MCF 10A (cell line): ENCODE measurements at regions not wholly inside any gene's neighbourhood (a gene's known extent, or its start where the extent isn't known, plus 50 kb on each side); places are given as distances from the start of the nearest gene placed in this dataset.

Experiments used
- BruUV-seq: library from RNA; stranded (reverse); fragments of 400-500 nt; replicated peaks from 2 replicates; lab custom pipeline; 2021; lab: Mats Ljungman, UMichigan
- CTCF ChIA-PET: fragments of 300-600 bp; sonication (Branson Sonifier 250); formaldehyde crosslinking; extraction: SDS; loops from one replicate; lab custom pipeline; 2021; ENCODE audit warnings: antibody characterized with exemption, inconsistent platforms; lab: Yijun Ruan, JAX
- POLR2A ChIA-PET: fragments of 300-600, 350-650 bp; sonication (Branson Sonifier 250); formaldehyde crosslinking; extraction: SDS; loops from one replicate; lab custom pipeline; 2020; ENCODE audit warnings: antibody characterized with exemption, inconsistent platforms; lab: Yijun Ruan, JAX
- DNase-seq: peaks from one replicate; pipeline ENCODE4 v3.0.0-alpha.2; 2018; ENCODE audit not compliant: unreplicated experiment
- H3K27ac Mint-ChIP-seq: one replicate; pipeline ENCODE4 v1.8.0; 2022; ENCODE audit warnings: mild to moderate bottlenecking, low read depth, mixed read lengths; ENCODE audit not compliant: unreplicated experiment
- H3K27me3 Mint-ChIP-seq: one replicate; pipeline ENCODE4 v1.8.0; 2022; ENCODE audit warnings: mixed read lengths; ENCODE audit not compliant: insufficient read depth, unreplicated experiment
- H3K36me3 Mint-ChIP-seq: one replicate; pipeline ENCODE4 v1.8.0; 2022; ENCODE audit warnings: mild to moderate bottlenecking, moderate library complexity, mixed read lengths; ENCODE audit not compliant: insufficient read depth, unreplicated experiment
- H3K4me1 Mint-ChIP-seq: one replicate; pipeline ENCODE4 v1.8.0; 2022; ENCODE audit warnings: mixed read lengths; ENCODE audit not compliant: insufficient read depth, unreplicated experiment
- H3K4me3 Mint-ChIP-seq: one replicate; pipeline ENCODE4 v1.8.0; 2022; ENCODE audit warnings: mild to moderate bottlenecking, moderate library complexity, mixed read lengths; ENCODE audit not compliant: unreplicated experiment
- H3K9me3 Mint-ChIP-seq: one replicate; pipeline ENCODE4 v1.8.0; 2022; ENCODE audit warnings: mixed read lengths; ENCODE audit not compliant: unreplicated experiment
- intact Hi-C: fragments of 100-400 bp; cut with micrococcal nuclease; formaldehyde crosslinking; loops from 2 replicates; pipeline ENCODE4 v1.14.1; 2022
- TF ChIP-seq, protein P1 (sequence below): fragments of 200-600 bp; IDR thresholded peaks from one replicate; pipeline ENCODE4 v1.8.0; 2022; ENCODE audit warnings: antibody characterized with exemption, mild to moderate bottlenecking; ENCODE audit not compliant: unreplicated experiment

DNA sequence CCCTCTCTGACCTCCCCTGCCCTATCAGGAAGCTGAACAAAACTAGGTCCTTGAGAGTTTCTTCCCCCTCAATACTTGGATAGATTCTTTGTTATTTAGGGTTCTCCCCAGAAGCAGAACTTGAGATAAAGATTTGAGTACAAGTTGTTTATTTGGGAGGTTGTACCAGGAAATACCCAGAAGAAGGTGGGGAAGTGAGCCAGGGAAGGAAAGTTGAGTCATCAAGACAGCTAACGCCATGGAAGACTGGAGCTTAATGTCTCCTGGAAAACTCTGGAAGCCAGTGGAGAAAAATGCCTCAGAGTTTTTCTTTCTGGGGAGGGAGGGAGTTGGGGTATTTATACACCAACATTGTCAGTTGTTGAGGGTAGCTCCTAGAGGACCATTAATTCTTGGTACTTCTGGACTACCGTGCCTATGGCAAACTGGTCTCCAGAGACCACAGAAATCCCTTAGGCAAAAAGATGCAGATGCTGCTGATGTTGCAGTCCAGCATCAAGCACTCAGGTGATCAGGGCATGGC lies 102.6 kb upstream of the ZFP64 start:
- H3K4me3 Mint-ChIP-seq = no peak overlapping the region
- DNase-seq = peak; percentile 11
- BruUV-seq = no TSS peak
- no peak overlapping the region for H3K27ac Mint-ChIP-seq
- intact Hi-C loops = no loop called here
- H3K9me3 Mint-ChIP-seq = peaks cover 7% of the 10 kb centered on the region
- H3K36me3 Mint-ChIP-seq = no peaks in the 10 kb centered on the region
- H3K4me1 Mint-ChIP-seq = no peaks in the 10 kb centered on the region
- TF ChIP-seq, protein P1, sequence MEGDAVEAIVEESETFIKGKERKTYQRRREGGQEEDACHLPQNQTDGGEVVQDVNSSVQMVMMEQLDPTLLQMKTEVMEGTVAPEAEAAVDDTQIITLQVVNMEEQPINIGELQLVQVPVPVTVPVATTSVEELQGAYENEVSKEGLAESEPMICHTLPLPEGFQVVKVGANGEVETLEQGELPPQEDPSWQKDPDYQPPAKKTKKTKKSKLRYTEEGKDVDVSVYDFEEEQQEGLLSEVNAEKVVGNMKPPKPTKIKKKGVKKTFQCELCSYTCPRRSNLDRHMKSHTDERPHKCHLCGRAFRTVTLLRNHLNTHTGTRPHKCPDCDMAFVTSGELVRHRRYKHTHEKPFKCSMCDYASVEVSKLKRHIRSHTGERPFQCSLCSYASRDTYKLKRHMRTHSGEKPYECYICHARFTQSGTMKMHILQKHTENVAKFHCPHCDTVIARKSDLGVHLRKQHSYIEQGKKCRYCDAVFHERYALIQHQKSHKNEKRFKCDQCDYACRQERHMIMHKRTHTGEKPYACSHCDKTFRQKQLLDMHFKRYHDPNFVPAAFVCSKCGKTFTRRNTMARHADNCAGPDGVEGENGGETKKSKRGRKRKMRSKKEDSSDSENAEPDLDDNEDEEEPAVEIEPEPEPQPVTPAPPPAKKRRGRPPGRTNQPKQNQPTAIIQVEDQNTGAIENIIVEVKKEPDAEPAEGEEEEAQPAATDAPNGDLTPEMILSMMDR = no peak
- ChIA-PET CTCF (interaction anchor here (0.7 to 3.9 kb wide), 5 partner anchors 12 to 1253 kb away, joined by 4 to 37 read pairs (median 7); no protein-coding TSS in a partner anchor), POLR2A (no interaction called here)
- H3K27me3 Mint-ChIP-seq = no peaks in the 10 kb centered on the region

DNA sequence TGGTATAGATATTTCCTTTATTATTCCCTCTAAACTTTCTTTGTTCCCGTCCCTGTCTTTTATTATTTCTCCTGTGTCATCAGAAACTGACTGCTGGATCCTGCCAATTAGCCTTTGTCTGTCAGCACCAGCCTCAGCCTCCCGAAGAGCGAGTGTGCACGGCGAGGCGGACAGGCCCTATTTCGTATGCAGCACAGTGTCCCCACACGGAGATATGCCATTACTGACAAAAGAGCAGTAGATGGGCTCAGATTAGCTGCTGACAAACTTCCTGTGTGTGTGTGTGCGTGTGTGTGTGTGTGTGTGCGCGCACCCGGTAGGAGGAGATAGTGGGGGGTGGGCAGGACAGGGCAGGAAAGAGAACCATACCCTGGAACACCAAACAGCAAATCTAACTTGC lies 99.5 kb upstream of the ZFP64 start:
- Mint-ChIP-seq H3K27ac (no peak overlapping the region), H3K4me1 (no peaks in the 10 kb centered on the region), H3K9me3 (peaks cover 7% of the 10 kb centered on the region), H3K4me3 (no peak overlapping the region), H3K27me3 (peaks cover 9% of the 10 kb centered on the region), H3K36me3 (no peaks in the 10 kb centered on the region)
- CTCF ChIA-PET = no interaction called here
- DNase-seq = no peak
- intact Hi-C loops = no loop called here
- POLR2A ChIA-PET = no interaction called here
- no TSS peak for BruUV-seq
- TF ChIP-seq, protein P1 = no peak

DNA sequence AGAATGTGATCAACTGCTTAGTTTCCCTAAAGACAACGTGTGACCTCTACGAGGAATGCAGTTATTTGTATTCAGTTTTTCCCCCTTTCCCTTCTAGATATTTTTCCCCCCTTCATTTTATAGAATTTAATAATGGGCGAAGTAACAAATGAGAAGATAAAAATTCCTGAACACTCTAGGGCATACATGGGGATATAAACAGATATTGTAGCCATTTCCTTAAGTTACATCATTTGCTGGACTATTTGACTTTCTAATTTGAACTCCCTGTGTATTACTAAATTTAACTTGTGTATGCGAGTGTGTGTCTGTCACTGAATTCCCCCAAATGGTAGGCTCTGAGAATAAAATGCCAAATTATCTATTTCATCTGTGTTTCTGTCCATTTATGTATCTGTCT lies 99.0 kb upstream of the ZFP64 start:
- POLR2A ChIA-PET = no interaction called here
- TF ChIP-seq, protein P1 = no peak
- DNase-seq = no peak
- intact Hi-C loops = no loop called here
- no TSS peak for BruUV-seq
- Mint-ChIP-seq H3K27ac (no peak overlapping the region), H3K9me3 (peaks cover 7% of the 10 kb centered on the region), H3K4me1 (no peaks in the 10 kb centered on the region), H3K4me3 (no peak overlapping the region), H3K36me3 (no peaks in the 10 kb centered on the region), H3K27me3 (peaks cover 14% of the 10 kb centered on the region)
- CTCF ChIA-PET = no interaction called here

DNA sequence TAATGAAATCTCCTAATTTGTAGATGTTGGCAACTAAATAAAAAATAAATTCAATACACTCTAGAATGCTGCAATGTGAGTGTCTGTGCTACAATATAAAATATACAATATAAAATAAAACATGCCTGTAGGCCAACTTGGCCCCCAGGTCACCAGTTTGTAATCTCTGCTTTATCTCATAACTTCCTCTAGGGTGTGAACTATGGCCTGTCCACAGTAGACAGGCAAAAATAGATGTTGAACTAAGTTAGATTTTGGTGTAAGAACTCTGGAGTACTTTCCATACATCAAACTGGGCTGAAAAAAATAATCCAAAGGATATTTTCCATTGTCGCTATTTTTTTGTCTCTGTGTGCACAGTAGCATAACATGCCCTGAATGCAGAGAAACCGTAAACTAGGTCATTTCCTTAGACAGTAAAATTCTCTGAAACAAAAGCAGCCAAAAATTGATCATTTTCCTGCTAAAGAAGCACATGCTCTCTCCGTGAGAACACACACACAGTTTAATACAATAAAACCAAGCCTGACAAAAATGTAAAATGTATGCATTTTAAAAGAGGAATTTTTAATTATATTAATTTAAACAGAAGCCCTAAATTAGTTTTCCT lies 98.5 kb upstream of the ZFP64 start:
- H3K36me3 Mint-ChIP-seq = no peaks in the 10 kb centered on the region
- ChIA-PET POLR2A (no interaction called here), CTCF (interaction anchor here (1.2 to 1.5 kb wide), 2 partner anchors 89 to 161 kb away, joined by 3 to 4 read pairs; no protein-coding TSS in a partner anchor)
- no peak for DNase-seq
- H3K27me3 Mint-ChIP-seq = peaks cover 19% of the 10 kb centered on the region
- intact Hi-C loops = no loop called here
- H3K4me3 Mint-ChIP-seq = no peak overlapping the region
- H3K9me3 Mint-ChIP-seq = peaks cover 7% of the 10 kb centered on the region
- TF ChIP-seq, protein P1 = no peak
- H3K4me1 Mint-ChIP-seq = no peaks in the 10 kb centered on the region
- no peak overlapping the region for H3K27ac Mint-ChIP-seq
- no TSS peak for BruUV-seq
